ENCODE measurements at regions not wholly inside any gene's neighbourhood (a gene's known extent, or its start where the extent isn't known, plus 50 kb on each side); places are given as distances from the start of the nearest gene placed in this dataset.

DNA sequence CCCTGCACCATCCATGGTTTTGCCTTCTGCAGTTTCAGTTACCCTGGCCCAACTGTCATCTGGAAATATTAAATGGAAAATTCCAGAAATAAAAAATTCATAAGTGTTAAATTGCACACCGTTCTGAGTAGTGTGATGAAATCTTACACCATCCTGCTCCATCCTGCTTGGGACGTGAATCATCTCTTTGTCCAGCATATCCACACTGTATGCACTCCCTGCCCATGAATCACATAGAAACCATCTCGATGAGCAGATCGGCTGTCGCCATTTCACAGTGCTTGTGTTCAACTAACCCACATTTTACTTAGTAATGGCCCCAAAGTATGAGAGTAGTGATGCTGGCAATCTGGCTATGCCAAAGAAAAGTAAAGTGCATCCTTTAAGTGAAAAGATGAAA, 105.9 kb upstream of the ID4 start:
- H3K4me3 ChIP-seq (ENCODE audit: low read length) = no peak overlapping the region
- H3K27ac ChIP-seq (ENCODE audit: low read depth, low read length) = no peak overlapping the region
- H3K4me1 ChIP-seq (ENCODE audit: control insufficient read depth, insufficient read depth, low read length) = no peaks in the 10 kb centered on the region
- no peak overlapping the region for H3K9ac ChIP-seq (ENCODE audit: low read length)
- no peaks in the 10 kb centered on the region for H3K27me3 ChIP-seq (ENCODE audit: control insufficient read depth, insufficient read depth, low read length)
- no peaks in the 10 kb centered on the region for H3K36me3 ChIP-seq (ENCODE audit: control insufficient read depth, insufficient read depth, low read length)

DNA sequence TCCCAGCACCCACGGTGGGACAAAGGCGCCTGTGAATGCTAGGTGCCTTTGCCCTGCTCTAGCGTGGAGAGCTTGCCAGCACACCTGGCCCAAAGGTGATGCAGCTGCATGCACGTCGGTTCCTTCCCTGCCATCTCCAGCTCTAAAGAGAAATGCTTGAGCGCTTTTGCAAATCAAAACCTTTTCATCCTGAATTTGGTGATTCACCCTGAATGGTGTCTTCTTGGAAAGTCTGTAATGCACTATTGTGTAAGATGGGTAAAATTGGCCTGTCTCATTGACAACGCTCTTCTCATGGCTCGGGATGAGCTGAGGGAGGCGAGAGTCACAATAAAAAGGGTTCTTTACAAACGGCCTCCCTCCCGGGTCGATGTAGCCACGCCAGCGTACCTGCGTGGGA, 103.1 kb upstream of the ID4 start:
- no peaks in the 10 kb centered on the region for H3K27me3 ChIP-seq (ENCODE audit: control insufficient read depth, insufficient read depth, low read length)
- H3K27ac ChIP-seq (ENCODE audit: low read depth, low read length) = no peak overlapping the region

DNA sequence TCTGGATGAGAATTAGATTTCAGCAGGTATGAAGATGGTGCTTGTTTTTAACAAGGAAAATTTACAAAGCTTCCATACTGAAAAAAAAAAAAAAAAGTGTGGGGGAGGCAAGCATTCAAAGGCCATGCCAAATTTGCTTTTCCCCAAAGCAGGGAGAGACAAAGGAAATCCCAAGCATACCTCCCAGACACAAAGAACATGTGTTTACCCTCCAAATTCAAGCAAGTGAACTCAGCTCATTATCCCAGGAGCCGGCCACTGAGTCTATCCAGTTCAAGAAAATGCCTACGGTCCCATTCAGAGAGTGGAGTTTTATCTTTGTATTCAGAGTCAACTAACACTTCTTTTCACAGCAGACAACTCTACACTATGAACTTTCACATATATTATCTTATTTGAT, 102.7 kb upstream of the ID4 start:
- Histone ChIP-seq H3K27me3 (ENCODE audit: control insufficient read depth, insufficient read depth, low read length) (no peaks in the 10 kb centered on the region), H3K27ac (ENCODE audit: low read depth, low read length) (no peak overlapping the region), H3K9ac (ENCODE audit: low read length) (no peak overlapping the region), H3K4me1 (ENCODE audit: control insufficient read depth, insufficient read depth, low read length) (no peaks in the 10 kb centered on the region), H3K4me3 (ENCODE audit: low read length) (no peak overlapping the region), H3K36me3 (ENCODE audit: control insufficient read depth, insufficient read depth, low read length) (no peaks in the 10 kb centered on the region)

More for the DNA sequence above, 103.1 kb upstream of the ID4 start:
- Histone ChIP-seq H3K36me3 (ENCODE audit: control insufficient read depth, insufficient read depth, low read length) (no peaks in the 10 kb centered on the region), H3K4me1 (ENCODE audit: control insufficient read depth, insufficient read depth, low read length) (no peaks in the 10 kb centered on the region), H3K4me3 (ENCODE audit: low read length) (no peak overlapping the region), H3K9ac (ENCODE audit: low read length) (no peak overlapping the region)

DNA sequence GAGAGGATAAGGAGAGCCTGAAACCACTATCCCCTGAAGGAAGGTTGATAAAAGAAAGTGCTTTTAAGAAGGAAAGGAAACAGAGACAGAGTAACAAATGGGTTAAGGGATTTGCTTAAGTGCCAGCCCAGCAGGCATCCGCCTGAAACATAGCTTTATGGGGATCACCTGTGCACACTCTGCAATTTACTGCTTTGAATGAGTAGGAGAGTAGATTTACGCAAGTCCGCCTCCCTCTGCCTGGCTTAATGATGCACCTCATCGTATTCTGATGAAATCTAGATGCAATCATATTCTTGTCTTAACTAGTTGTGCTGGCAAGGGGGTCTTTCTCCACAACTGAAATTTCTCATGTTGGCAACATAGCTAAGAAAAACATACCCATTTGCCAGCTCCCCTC, 101.1 kb upstream of the ID4 start:
- Histone ChIP-seq H3K9ac (ENCODE audit: low read length) (no peak overlapping the region), H3K27me3 (ENCODE audit: control insufficient read depth, insufficient read depth, low read length) (no peaks in the 10 kb centered on the region), H3K4me3 (ENCODE audit: low read length) (no peak overlapping the region), H3K36me3 (ENCODE audit: control insufficient read depth, insufficient read depth, low read length) (no peaks in the 10 kb centered on the region), H3K4me1 (ENCODE audit: control insufficient read depth, insufficient read depth, low read length) (no peaks in the 10 kb centered on the region), H3K27ac (ENCODE audit: low read depth, low read length) (no peak overlapping the region)

DNA sequence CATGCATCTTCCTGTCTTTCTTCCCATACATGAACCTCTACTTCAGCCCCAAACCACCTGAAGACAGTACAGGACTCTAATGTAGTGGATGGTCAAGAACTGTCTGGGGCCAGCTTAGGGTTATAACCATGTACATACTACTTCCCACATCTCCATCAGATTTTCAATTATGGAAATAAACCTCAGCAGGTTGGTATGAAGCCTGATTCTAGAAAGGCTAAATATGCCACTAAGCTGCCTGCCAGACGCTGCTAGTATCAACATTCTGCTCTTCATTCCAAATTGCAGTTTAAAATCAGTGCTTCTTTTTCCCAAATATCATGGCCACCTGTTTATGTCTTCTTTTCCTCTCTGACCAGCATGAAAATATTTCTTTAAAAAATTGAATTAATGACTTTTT, 99.2 kb upstream of the ID4 start:
- no peak overlapping the region for H3K9ac ChIP-seq (ENCODE audit: low read length)
- no peak overlapping the region for H3K4me3 ChIP-seq (ENCODE audit: low read length)

DNA sequence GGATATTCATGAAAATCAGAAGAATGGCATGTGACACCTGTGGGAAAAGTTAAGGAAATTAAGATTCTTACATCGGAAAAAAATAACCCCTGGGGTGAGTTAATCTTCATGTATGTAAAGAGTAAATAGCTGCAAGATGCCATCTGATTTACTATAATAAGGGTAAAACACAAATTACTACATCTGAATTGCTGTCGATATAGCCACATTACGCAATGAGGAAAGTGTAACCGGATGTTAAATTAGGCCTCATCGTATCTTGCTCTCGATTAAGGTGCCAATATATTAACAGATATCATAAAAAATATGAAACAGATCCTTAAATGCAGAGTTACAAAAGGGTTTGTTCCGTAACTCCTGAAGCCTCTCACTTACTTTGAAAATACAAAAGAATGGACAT, 87.4 kb upstream of the ID4 start:
- no peaks in the 10 kb centered on the region for H3K36me3 ChIP-seq (ENCODE audit: control insufficient read depth, insufficient read depth, low read length)
- no peaks in the 10 kb centered on the region for H3K27me3 ChIP-seq (ENCODE audit: control insufficient read depth, insufficient read depth, low read length)

More for the DNA sequence above, 99.2 kb upstream of the ID4 start:
- Histone ChIP-seq H3K27ac (ENCODE audit: low read depth, low read length) (no peak overlapping the region), H3K27me3 (ENCODE audit: control insufficient read depth, insufficient read depth, low read length) (no peaks in the 10 kb centered on the region), H3K36me3 (ENCODE audit: control insufficient read depth, insufficient read depth, low read length) (no peaks in the 10 kb centered on the region), H3K4me1 (ENCODE audit: control insufficient read depth, insufficient read depth, low read length) (no peaks in the 10 kb centered on the region)

DNA sequence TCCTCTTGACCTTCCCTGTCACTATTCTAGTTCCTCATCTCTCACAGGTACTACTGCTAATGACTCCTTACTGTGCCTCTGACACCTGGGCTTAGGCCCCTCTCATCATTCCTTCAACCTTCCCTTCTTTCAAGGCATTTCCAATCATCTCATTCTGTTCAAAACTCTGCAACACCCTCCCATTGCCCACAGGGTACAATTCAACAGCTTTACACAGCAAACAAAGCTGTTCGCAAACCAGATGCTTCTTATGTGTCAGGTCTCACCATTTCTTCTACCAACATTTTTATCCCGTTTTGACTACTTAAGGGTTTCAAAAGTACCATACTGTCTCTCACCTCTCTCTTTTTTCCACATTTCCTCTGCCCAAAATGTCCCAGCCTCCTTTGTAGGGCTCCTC, 84.4 kb upstream of the ID4 start:
- Histone ChIP-seq H3K36me3 (ENCODE audit: control insufficient read depth, insufficient read depth, low read length) (no peaks in the 10 kb centered on the region), H3K27ac (ENCODE audit: low read depth, low read length) (no peak overlapping the region), H3K27me3 (ENCODE audit: control insufficient read depth, insufficient read depth, low read length) (no peaks in the 10 kb centered on the region), H3K9ac (ENCODE audit: low read length) (no peak overlapping the region), H3K4me1 (ENCODE audit: control insufficient read depth, insufficient read depth, low read length) (no peaks in the 10 kb centered on the region), H3K4me3 (ENCODE audit: low read length) (no peak overlapping the region)

More for the DNA sequence above, 87.4 kb upstream of the ID4 start:
- H3K9ac ChIP-seq (ENCODE audit: low read length) = no peak overlapping the region
- no peak overlapping the region for H3K27ac ChIP-seq (ENCODE audit: low read depth, low read length)
- no peaks in the 10 kb centered on the region for H3K4me1 ChIP-seq (ENCODE audit: control insufficient read depth, insufficient read depth, low read length)
- no peak overlapping the region for H3K4me3 ChIP-seq (ENCODE audit: low read length)

DNA sequence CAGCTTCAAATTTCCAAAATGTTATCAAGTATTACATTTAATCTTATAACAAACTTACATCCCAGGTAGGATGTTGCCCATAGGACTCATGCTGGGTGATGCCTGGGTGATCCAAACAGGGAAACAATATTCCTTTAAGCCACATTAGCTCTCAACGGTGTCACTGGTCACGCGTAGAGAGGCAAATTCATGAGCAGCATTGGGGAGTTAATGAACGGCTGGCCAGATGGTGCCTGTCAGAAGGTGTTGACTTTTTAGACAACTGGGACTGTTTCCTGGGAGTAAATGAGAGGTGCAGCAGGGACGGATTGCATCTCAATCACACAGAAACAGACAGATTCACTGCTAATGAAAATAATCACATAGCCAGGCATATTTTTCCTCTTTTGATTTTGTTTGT, 83.3 kb upstream of the ID4 start:
- H3K27ac ChIP-seq (ENCODE audit: low read depth, low read length) = no peak overlapping the region
- no peaks in the 10 kb centered on the region for H3K27me3 ChIP-seq (ENCODE audit: control insufficient read depth, insufficient read depth, low read length)
- no peaks in the 10 kb centered on the region for H3K4me1 ChIP-seq (ENCODE audit: control insufficient read depth, insufficient read depth, low read length)
- H3K36me3 ChIP-seq (ENCODE audit: control insufficient read depth, insufficient read depth, low read length) = no peaks in the 10 kb centered on the region
- no peak overlapping the region for H3K4me3 ChIP-seq (ENCODE audit: low read length)
- H3K9ac ChIP-seq (ENCODE audit: low read length) = no peak overlapping the region

DNA sequence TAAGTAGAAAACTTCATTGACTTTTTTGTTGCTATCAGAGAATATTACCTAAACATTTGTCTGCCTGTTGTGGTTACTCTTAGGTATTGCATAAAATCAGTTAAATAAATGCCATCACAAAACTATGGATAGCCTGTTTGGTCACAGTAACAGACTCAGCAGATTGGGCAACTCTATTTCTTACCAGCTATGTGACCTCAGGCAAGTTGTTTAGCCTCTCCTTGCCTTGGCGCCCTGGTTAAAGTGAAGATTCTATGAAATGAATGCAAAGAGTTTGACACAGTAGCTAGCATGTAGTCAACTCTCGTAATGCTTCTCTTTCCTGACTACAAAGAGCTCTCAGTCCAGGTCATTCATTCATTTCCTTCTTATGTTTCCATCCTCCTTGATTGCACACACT, 82.5 kb upstream of the ID4 start:
- Histone ChIP-seq H3K4me3 (ENCODE audit: low read length) (no peak overlapping the region), H3K9ac (ENCODE audit: low read length) (no peak overlapping the region), H3K27ac (ENCODE audit: low read depth, low read length) (no peak overlapping the region), H3K36me3 (ENCODE audit: control insufficient read depth, insufficient read depth, low read length) (no peaks in the 10 kb centered on the region), H3K27me3 (ENCODE audit: control insufficient read depth, insufficient read depth, low read length) (no peaks in the 10 kb centered on the region), H3K4me1 (ENCODE audit: control insufficient read depth, insufficient read depth, low read length) (no peaks in the 10 kb centered on the region)

DNA sequence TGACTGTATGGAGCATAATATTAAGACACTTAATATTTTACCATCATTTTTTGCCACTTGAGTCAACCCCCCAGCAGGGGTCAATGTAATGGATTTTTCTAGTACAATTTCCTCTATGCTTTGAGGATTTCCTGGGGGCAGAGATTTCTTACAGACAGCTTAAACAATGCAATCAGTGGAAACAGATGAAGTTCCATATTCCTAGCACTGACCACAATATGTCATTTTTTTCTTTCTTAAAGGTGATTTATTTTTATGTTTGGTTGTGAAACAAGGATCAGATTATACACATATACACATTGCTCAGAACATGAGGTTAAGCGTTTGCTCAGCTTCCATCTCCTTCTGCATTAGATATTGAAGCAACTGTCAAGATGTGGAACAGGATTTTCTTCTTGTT, 82.0 kb upstream of the ID4 start:
- H3K4me3 ChIP-seq (ENCODE audit: low read length) = no peak overlapping the region
- no peak overlapping the region for H3K9ac ChIP-seq (ENCODE audit: low read length)
- H3K36me3 ChIP-seq (ENCODE audit: control insufficient read depth, insufficient read depth, low read length) = no peaks in the 10 kb centered on the region
- H3K27ac ChIP-seq (ENCODE audit: low read depth, low read length) = no peak overlapping the region
- no peaks in the 10 kb centered on the region for H3K27me3 ChIP-seq (ENCODE audit: control insufficient read depth, insufficient read depth, low read length)
- H3K4me1 ChIP-seq (ENCODE audit: control insufficient read depth, insufficient read depth, low read length) = no peaks in the 10 kb centered on the region

DNA sequence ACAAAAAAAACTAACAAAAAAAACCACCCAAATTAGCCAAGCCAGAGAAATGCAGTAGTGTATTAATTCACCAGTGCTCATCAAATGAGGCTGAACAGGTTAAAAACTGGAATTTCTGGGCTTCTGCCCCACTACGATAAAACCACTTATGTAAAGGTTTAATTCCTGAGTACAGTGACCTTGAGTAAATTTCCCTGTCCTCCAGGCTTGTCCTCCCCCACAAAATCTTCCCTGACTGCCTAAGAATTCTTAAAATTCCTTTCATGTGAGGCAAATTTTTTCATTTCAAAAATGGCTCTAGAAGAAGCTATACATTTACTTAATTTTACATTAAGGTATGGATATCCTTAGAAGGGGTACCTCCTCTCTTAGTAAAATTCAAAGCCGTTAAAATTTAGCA, 80.1 kb upstream of the ID4 start:
- H3K27ac ChIP-seq (ENCODE audit: low read depth, low read length) = no peak overlapping the region
- no peaks in the 10 kb centered on the region for H3K4me1 ChIP-seq (ENCODE audit: control insufficient read depth, insufficient read depth, low read length)
- H3K27me3 ChIP-seq (ENCODE audit: control insufficient read depth, insufficient read depth, low read length) = no peaks in the 10 kb centered on the region
- no peak overlapping the region for H3K9ac ChIP-seq (ENCODE audit: low read length)
- H3K36me3 ChIP-seq (ENCODE audit: control insufficient read depth, insufficient read depth, low read length) = no peaks in the 10 kb centered on the region
- H3K4me3 ChIP-seq (ENCODE audit: low read length) = no peak overlapping the region

DNA sequence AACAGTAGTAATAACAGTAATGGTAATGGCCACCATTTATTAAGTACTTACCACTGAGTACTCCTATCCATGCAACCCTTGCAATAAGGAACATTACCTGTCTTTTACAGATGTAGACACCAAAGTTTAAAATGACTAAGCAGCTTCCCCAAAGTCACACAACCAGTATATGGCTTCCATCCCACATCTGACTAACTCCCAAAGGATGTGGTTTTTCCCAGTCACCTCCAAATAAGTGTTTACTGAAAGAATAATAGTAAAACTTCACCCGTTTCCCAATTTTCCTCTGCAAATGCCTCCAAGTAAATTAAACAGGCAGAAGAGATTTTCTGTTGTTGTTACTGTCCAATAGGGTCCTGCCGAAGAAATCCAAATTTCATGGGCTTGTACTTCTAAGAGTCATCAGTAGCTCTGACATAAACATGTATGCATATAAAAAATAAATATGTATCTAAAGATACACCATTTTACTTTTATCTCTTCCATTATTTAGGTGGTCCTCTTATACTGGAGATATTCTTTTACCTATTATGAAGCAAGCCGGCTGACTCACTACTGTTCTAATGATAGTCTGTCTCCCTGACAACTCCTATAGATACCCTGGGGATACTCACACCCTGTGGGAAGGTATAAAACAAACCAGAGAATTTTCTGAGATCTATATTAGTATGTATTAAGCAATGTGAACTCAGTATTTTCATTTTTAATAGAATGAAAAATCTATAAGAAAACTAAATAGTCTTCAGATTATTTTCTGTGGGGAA, 77.9 kb upstream of the ID4 start:
- no peaks in the 10 kb centered on the region for H3K4me1 ChIP-seq (ENCODE audit: control insufficient read depth, insufficient read depth, low read length)
- no peaks in the 10 kb centered on the region for H3K27me3 ChIP-seq (ENCODE audit: control insufficient read depth, insufficient read depth, low read length)
- no peak overlapping the region for H3K9ac ChIP-seq (ENCODE audit: low read length)
- H3K36me3 ChIP-seq (ENCODE audit: control insufficient read depth, insufficient read depth, low read length) = no peaks in the 10 kb centered on the region
- no peak overlapping the region for H3K27ac ChIP-seq (ENCODE audit: low read depth, low read length)
- H3K4me3 ChIP-seq (ENCODE audit: low read length) = no peak overlapping the region

DNA sequence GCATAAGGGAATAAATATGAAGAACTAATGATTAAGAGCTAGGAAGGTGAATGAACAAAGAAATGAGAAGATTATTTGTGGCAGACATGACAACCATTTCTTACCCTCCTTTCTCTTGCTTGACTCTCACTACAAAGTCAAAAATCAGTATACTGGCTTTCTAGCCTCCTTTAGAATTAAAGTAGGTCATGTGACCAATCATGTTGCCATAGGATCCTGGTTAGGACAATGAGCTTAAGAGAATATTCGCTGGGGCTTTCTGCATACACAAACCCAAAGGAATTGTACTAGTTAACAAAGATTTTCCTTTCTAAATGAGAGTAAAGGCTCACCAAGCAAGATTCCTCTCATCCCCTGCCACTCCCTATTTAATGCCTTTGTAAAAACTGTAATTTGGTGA, 76.0 kb upstream of the ID4 start:
- no peaks in the 10 kb centered on the region for H3K36me3 ChIP-seq (ENCODE audit: control insufficient read depth, insufficient read depth, low read length)
- no peak overlapping the region for H3K9ac ChIP-seq (ENCODE audit: low read length)
- no peak overlapping the region for H3K27ac ChIP-seq (ENCODE audit: low read depth, low read length)
- no peaks in the 10 kb centered on the region for H3K27me3 ChIP-seq (ENCODE audit: control insufficient read depth, insufficient read depth, low read length)
- H3K4me1 ChIP-seq (ENCODE audit: control insufficient read depth, insufficient read depth, low read length) = no peaks in the 10 kb centered on the region
- no peak overlapping the region for H3K4me3 ChIP-seq (ENCODE audit: low read length)
